MV-4-11 (cell line): ENCODE measurements at regions not wholly inside any gene's neighbourhood (a gene's known extent, or its start where the extent isn't known, plus 50 kb on each side); places are given as distances from the start of the nearest gene placed in this dataset.
A peak's percentile ranks its signal among the peaks of the same experiment; 100 is the strongest.
"Not testable (repeated sequence)": the region's sequence is repeated elsewhere in the genome, so short reads cannot be mapped to it uniquely, and the experiment has no call there.

Experiments used
- DNase-seq: peaks from one replicate; lab custom pipeline; 2025; lab: John Stamatoyannopoulos, UW

GRCh38 chr22:15772337-15772736 lies 82.5 kb downstream of the POTEH start:
- peak; percentile 88 for DNase-seq

GRCh38 chr22:15775118-15775517 lies 85.3 kb downstream of the POTEH start:
- DNase-seq: not testable (repeated sequence)

GRCh38 chr22:15775670-15776669 lies 86.1 kb downstream of the POTEH start:
- not testable (repeated sequence) for DNase-seq

- DNase-seq: not testable (repeated sequence)
Measured at GRCh38 chr22:15776727-15777126, 86.9 kb downstream of the POTEH start.

GRCh38 chr22:15777150-15777549 lies 87.3 kb downstream of the POTEH start:
- not testable (repeated sequence) for DNase-seq

GRCh38 chr22:15777557-15777956 lies 87.7 kb downstream of the POTEH start:
- not testable (repeated sequence) for DNase-seq

- DNase-seq: not testable (repeated sequence)
Measured at GRCh38 chr22:15778366-15778765, 88.5 kb downstream of the POTEH start.

- not testable (repeated sequence) for DNase-seq
Measured at GRCh38 chr22:15781652-15782051, 91.8 kb downstream of the POTEH start.

- not testable (repeated sequence) for DNase-seq
Measured at GRCh38 chr22:15782933-15783332, 93.1 kb downstream of the POTEH start.

GRCh38 chr22:15784383-15785085 lies 94.7 kb downstream of the POTEH start:
- DNase-seq: not testable (repeated sequence)

GRCh38 chr22:15786942-15787733 lies 97.3 kb downstream of the POTEH start:
- not testable (repeated sequence) for DNase-seq

- DNase-seq: not testable (repeated sequence)
Measured at GRCh38 chr22:15791557-15791956, 101.7 kb downstream of the POTEH start.

GRCh38 chr22:15799935-15800334 lies 110.1 kb downstream of the POTEH start:
- DNase-seq: not testable (repeated sequence)

- DNase-seq: not testable (repeated sequence)
Measured at GRCh38 chr22:15811141-15811540, 121.3 kb downstream of the POTEH start.

- DNase-seq: not testable (repeated sequence)
Measured at GRCh38 chr22:15815783-15816182, 126.0 kb downstream of the POTEH start.

GRCh38 chr22:15816470-15816869 lies 126.6 kb downstream of the POTEH start:
- DNase-seq: not testable (repeated sequence)

GRCh38 chr22:15817264-15817663 lies 127.4 kb downstream of the POTEH start:
- not testable (repeated sequence) for DNase-seq

GRCh38 chr22:15819886-15820285 lies 130.1 kb downstream of the POTEH start:
- not testable (repeated sequence) for DNase-seq

- not testable (repeated sequence) for DNase-seq
Measured at GRCh38 chr22:15821088-15821487, 131.3 kb downstream of the POTEH start.

- not testable (repeated sequence) for DNase-seq
Measured at GRCh38 chr22:15822001-15822400, 132.2 kb downstream of the POTEH start.

GRCh38 chr22:15823178-15823577 lies 133.4 kb downstream of the POTEH start:
- not testable (repeated sequence) for DNase-seq

GRCh38 chr22:15832235-15832634 lies 142.4 kb downstream of the POTEH start:
- not testable (repeated sequence) for DNase-seq
